GM18867 (cell line): ENCODE measurements at regions not wholly inside any gene's neighbourhood (a gene's known extent, or its start where the extent isn't known, plus 50 kb on each side); places are given as distances from the start of the nearest gene placed in this dataset.
"Not testable (repeated sequence)": the region's sequence is repeated elsewhere in the genome, so short reads cannot be mapped to it uniquely, and the experiment has no call there.

Experiments
- ATAC-seq: cut with Tn5 transposase; IDR thresholded peaks from one replicate; pipeline ENCODE4 v1.9.1; 2021; ENCODE audit warnings: mild to moderate bottlenecking, moderate library complexity; ENCODE audit not compliant: unreplicated experiment

DNA sequence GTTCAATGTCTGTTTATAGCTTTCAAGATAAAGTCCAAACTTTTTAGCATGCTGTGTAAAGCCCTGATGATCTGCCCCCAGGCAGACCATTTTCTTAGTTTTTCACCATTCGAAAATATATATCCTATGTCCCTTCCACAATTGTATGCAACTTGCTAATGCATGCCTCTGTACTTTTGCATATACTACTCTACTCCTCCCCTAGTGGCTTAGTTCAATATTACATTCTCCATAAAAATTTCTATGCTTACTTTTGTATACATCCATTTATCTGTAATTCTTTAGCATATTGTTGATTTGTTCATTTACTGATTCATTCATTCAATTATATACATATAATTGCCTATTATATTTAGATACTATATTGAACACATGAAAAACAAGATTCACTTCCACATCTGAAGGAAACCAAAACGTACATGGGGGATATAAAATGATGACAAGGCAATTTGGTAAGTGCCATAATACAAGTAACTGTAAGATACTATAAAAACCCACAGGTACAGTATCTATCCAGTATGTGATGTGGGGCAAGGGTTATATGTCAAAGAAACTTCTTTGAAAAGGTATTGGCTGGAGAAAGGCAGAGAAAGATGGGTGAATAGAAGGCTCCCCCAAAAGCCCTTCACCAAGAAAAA, 902.5 kb downstream of the FAM133A start:
- ATAC-seq, result no peak

DNA sequence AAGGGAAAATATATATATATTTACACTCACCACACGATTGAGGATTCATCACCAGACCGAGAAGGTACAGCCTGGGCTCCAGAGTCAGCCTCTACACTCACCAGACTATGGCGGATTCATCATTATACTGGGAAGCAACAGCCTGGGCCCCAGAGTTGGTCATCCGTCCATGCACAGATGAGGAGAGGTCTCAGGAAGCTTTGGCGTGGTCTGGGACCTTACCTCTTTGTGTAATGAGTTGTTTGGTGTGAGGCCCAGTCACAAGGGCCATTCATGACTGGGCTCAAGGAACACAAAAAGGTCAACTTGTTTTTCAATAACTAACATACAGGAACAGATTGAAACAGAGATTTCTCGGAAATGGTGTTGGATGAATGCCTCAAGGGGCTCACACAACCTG, 926.1 kb downstream of the FAM133A start:
- ATAC-seq, result no peak

DNA sequence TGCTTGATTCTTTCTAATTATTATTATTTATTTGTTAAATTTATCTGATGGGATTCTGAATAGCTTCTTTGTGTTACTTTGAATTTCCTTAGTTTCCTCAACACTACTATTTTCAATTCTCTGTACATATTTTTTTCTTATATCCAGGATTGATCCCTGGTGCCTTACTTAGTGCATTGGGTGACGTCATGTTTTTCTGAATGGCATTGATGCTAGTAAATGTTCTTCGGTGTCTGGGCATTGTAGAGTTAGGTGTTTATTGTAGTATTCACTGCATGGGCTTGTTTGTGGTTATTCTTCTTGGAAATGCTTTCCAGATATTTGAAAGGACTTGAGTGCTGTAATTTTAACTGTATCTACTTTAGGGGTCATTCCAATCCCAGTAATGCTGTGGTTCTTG, 938.1 kb downstream of the FAM133A start:
- no peak for ATAC-seq

- no peak for ATAC-seq
Observed at GRCh38 chrX:94633237-94633636, 959.2 kb downstream of the FAM133A start.

DNA sequence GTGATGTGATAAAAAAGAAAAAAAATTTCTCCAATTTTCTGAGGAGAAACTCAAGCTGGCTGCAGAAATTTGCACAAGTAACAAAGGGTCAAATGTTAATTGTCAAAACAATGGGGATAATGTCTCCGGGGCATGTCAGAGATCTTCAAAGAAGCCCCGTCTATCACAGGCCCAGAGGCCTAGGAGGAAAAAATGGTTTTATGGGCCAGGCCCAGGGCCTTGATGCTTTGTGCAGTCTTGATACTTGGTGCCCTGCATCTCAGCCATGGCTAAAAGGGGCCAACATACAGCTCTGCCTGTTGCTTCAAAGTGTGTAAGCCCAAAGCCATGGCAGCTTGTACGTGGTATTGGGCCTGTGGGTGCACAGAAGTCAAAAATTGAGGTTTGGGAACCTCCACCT, 961.0 kb downstream of the FAM133A start:
- ATAC-seq, result no peak

GRCh38 chrX:94645726-94646125, 971.7 kb downstream of the FAM133A start:
- ATAC-seq, result no peak

GRCh38 chrX:94655180-94655579, 981.2 kb downstream of the FAM133A start:
- no peak for ATAC-seq

DNA sequence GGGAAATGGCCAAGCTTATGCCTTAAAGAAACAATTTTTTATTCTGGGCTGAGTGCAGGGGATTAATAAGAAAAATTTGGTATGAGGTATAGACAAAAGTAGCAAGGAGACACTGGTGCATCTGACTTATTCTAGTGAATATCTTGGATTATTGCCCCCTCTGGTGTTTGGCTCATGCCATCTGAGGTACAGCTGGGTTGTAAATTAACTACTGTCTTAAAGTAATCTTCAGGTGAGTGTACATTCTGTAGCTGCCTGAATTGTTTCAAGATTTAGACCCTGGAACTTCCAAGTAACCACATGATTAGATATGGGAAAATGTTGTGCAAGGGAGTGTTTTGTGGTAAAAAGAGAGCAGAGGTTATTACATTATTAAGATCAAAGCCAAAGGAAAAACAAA, 988.7 kb downstream of the FAM133A start:
- no peak for ATAC-seq

DNA sequence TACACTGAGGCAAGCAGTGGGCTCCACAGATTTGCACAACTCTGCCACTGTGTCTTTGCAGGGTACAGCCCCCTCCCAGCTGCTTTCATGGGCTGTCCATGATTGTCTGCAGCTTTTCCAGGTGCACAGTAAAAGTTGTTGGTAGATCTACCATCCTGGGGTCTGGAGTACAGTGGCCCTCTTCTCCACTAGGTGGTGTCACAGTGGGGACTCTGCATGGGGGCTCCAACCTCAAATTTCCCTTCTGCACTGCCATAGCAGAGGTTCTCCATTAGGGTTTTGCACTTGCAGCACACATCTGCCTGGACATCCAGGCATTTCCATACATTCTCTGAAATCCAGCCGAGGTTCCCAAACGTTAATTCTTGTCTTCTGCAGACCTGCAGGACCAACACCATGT, 1002.3 kb downstream of the FAM133A start:
- no peak for ATAC-seq

DNA sequence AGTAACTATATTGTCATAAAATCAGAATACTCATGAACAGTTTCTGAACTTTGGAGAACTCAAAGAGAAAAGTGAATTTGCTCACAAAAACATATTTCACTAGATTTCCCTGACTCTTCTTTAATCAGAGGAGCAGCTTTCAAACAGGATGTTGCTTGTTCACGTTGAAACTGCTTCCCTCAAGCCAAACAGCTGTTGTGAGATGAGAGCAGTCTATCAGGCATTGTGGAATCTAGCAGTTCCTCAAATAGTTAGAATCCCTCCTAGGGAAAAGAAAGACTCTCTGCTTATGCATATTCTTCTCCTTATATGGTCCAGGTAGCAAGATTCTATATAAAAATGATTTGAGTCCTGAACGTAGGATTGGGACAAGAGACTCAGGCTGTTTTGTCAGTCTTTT, 1012.1 kb downstream of the FAM133A start:
- no peak for ATAC-seq

DNA sequence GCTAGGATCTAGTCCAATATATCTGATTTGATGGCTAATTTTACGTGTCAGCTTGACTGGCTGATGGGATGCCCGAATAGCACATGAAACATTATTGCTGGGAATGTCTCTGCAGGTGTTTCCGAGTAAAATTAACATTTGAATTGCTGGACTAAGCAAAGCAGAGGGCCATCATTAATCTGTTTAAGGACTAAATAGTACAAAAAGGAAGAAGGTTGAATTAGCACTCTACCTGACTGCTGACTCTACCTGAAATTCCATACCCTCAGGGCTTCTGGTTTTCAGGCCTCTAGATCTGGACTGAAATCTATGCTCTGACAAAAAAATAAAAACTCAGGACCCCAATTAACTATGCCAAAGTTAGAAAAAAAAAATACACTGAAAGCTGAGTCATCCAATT, 1021.9 kb downstream of the FAM133A start:
- ATAC-seq, result no peak

DNA sequence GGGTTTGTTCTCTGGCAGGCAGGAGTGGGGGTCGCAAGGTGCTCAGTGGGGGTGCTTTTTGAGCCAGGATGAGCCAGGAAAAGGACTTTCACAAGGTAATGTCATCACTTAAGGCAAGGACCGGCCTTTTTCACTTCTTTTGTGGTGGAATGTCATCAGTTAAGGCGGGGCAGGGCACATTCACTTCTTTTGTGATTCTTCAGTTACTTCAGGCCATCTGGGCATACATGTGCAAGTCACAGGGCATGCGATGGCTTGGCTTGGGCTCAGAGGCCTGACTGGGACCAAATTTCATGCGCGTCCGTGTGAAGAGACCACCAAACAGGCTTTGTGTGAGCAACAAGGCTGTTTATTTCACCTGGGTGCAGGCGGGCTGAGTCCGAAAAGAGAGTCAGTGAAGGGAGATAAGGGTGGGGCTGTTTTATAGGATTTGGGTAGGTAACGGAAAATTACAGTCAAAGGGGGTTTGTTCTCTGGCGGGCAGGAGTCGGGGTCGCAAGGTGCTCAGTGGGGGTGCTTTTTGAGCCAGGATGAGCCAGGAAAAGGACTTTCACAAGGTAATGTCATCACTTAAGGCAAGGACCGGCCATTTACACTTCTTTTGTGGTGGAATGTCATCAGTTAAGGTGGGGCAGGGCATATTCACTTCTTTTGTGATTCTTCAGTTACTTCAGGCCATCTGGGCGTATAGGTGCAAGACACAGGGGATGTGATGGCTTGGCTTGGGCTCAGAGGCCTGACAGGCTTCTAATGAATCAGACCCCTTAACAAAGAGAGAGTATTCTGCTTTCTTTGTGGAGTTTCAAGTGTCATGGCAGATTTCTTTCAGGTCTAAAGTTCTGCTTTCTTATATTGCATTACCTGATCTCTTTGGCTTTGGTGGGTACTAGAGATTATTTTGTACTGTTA, 1030.6 kb downstream of the FAM133A start:
- not testable (repeated sequence) for ATAC-seq

DNA sequence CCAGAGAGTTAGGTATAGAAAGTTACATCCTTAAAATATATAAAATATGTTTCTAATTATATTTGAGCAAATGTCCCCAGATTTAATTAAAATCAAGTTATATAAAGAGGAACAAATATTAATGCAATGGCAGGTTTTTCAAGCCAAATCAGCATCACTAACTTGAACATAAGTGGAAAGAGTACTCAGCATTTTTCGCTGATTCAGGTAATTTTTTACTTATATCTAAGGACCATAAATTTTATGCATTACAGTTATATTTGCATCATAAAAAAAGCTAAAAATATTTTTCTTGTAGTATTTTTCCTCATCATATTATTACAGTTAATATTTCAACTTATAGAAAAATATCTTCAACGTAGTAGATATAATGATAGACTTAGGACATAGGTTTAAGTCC, 1047.4 kb downstream of the FAM133A start:
- ATAC-seq, result no peak

GRCh38 chrX:94722578-94722977, 1048.6 kb downstream of the FAM133A start:
- no peak for ATAC-seq

GRCh38 chrX:94742772-94743171, 1068.8 kb downstream of the FAM133A start:
- ATAC-seq, result no peak

DNA sequence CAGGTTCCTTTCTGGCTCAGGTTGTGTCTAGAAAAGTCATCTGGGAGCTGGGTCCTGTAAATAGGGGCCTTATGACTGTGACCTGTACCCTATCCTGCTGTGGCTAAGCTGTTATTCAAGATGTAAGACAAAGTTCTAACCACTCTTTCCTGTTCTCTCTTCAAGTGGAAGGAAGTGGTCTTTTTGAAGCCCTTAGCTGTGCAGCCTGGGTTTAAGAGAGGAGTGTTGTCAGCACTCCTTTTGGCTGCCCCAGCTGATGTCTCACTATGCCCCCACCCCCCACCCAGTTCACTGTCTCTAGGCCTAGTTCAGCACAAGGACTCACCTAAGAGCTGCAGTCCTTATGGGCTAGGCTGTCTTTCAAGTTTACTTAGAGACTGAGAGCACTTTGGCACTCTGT, 1069.5 kb downstream of the FAM133A start:
- ATAC-seq, result peak; percentile 58

GRCh38 chrX:94744786-94745185, 1070.8 kb downstream of the FAM133A start:
- ATAC-seq, result no peak

DNA sequence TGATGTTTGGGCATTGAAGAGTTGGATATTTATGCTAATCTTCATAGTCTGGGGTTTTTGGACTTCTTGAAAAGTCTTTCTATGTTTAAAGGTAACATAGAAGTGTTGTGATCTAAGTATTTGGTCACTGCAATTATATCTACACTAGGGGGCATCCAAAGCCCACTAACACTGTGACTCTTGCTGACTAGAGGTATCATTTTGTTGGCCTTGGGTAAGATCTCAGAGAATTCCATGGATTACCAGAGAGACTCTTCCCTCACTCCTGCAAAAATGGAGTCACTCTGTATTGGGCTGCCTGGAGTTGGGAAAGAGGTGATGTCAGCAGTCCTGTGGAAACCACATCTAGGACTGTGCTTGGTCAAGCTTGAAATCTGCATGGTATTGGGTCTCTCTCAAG, 1077.6 kb downstream of the FAM133A start:
- no peak for ATAC-seq

DNA sequence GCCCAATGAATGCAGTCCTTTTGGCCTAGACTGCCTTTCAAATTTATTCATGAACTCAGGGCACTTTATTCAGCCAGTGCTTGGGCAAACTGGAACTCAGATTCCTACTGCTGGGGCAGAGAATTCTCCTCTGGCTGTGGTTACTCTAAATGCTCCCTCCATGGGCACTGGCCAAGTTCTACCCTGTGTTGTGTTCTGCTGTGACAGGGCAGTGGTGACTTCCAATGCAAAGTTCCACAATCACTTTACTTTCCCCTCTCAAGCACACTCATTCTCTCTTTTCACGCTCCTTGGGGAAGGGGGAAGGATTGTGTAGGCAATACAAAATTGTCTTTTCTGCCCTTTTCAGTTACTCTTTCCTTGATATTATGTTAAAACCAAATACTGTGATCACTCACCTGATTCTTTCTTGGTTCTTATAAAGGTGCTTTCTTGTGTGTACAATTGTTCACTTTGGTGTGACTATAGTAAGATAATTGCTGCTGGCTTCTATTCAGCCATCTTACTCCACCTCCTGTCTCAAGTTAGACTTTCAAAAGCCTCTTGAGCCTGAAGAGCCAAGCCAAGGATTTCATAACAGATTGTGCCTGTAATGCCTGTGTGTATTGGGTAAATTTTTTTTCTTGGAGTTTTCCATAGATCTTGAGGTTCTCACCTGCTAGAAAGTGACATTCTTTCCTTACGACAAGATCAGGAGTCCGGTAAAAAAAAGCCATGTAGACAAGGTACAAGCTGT, 1078.6 kb downstream of the FAM133A start:
- no peak for ATAC-seq

- no peak for ATAC-seq
Observed at GRCh38 chrX:94758130-94758529, 1084.1 kb downstream of the FAM133A start.

GRCh38 chrX:94775640-94776039, 1101.6 kb downstream of the FAM133A start:
- no peak for ATAC-seq

GRCh38 chrX:94813541-94813940, 1139.5 kb downstream of the FAM133A start:
- no peak for ATAC-seq
